CD14-positive monocyte (primary cell): ENCODE measurements at regions not wholly inside any gene's neighbourhood (a gene's known extent, or its start where the extent isn't known, plus 50 kb on each side); places are given as distances from the start of the nearest gene placed in this dataset.

ENCODE experiments used
- DNase-seq, 3 donors: peaks; one replicate each; pipeline ENCODE4 v3.0.0-alpha.2; 2011 to 2022
- H2AFZ ChIP-seq: 2 replicates; pipeline ENCODE4 v1.6.0; 2012; ENCODE audit warnings: mild to moderate bottlenecking, low read depth, low read length, inconsistent platforms; ENCODE audit not compliant: insufficient read depth, poor library complexity, severe bottlenecking
- H3K27ac ChIP-seq, 2 donors: 1 replicate in 1 of 2; 2 replicates in 1 of 2; pipeline ENCODE4 v1.5.1; 2012 to 2013; ENCODE audit warnings: low read length in 2 of 2, control low read depth in 1 of 2, inconsistent platforms in 1 of 2, low read depth in 1 of 2, mild to moderate bottlenecking in 1 of 2
- H3K27me3 ChIP-seq, 2 donors: one replicate each; pipeline versions ENCODE4 v1.6.0 to v1.6.1; 2011 to 2013; ENCODE audit warnings: low read length in 2 of 2; ENCODE audit not compliant: control insufficient read depth in 2 of 2, insufficient read depth in 2 of 2
- H3K36me3 ChIP-seq, 2 donors: replicated peaks in 1 of 2; 1 replicate in 1 of 2; 2 replicates in 1 of 2; pipeline versions ENCODE4 v1.5.1 to v1.6.1; 2012 to 2013; ENCODE audit warnings: low read length in 2 of 2, control low read depth in 1 of 2, inconsistent platforms in 1 of 2, mild to moderate bottlenecking in 1 of 2; ENCODE audit not compliant: insufficient read depth in 2 of 2, control insufficient read depth in 1 of 2
- H3K4me1 ChIP-seq, 2 donors: 1 replicate in 1 of 2; 2 replicates in 1 of 2; pipeline versions ENCODE4 v1.5.1 to v1.6.1; 2012 to 2013; ENCODE audit warnings: low read length in 2 of 2, control low read depth in 1 of 2, inconsistent platforms in 1 of 2, mild to moderate bottlenecking in 1 of 2, moderate library complexity in 1 of 2; ENCODE audit not compliant: insufficient read depth in 2 of 2, control insufficient read depth in 1 of 2
- H3K4me2 ChIP-seq: replicated peaks from 2 replicates; pipeline ENCODE3; 2012; ENCODE audit warnings: low read length, moderate library complexity, mild to moderate bottlenecking; ENCODE audit not compliant: poor library complexity, severe bottlenecking; ENCODE audit errors: extremely low read depth
- H3K4me3 ChIP-seq, 3 experiments: fragments of 200-600 bp in 1 of 3; sonication (generic) in 1 of 3; replicated peaks in 1 of 3; 1 replicate in 2 of 3; 2 replicates in 1 of 3; pipeline ENCODE4 v1.5.1; 2011 to 2013; ENCODE audit warnings: low read length in 3 of 3, mild to moderate bottlenecking in 3 of 3, control low read depth in 2 of 3, low read depth in 2 of 3, inconsistent platforms in 1 of 3, moderate library complexity in 1 of 3
- H3K79me2 ChIP-seq: 2 replicates; pipeline ENCODE4 v1.6.0; 2012; ENCODE audit warnings: mild to moderate bottlenecking, control low read depth, inconsistent platforms, low read length, moderate library complexity; ENCODE audit not compliant: insufficient read depth
- H3K9ac ChIP-seq: 2 replicates; pipeline ENCODE4 v1.6.0; 2017; ENCODE audit warnings: low read length, mild to moderate bottlenecking; ENCODE audit not compliant: insufficient read depth, poor library complexity, severe bottlenecking
- H3K9me3 ChIP-seq, 2 donors: replicated peaks in 1 of 2; 1 replicate in 1 of 2; 2 replicates in 1 of 2; pipeline versions ENCODE4 v1.5.1 to v1.6.1; 2012 to 2013; ENCODE audit warnings: low read length in 2 of 2, control low read depth in 1 of 2; ENCODE audit not compliant: control insufficient read depth in 1 of 2, insufficient read depth in 1 of 2
- H4K20me1 ChIP-seq: 2 replicates; pipeline ENCODE4 v1.6.0; 2012; ENCODE audit warnings: mild to moderate bottlenecking, low read length, control low read depth, moderate library complexity; ENCODE audit not compliant: insufficient read depth
- H3K27ac Mint-ChIP-seq, 7 donors: one replicate each; pipeline ENCODE4 v1.8.0; 2020; ENCODE audit warnings: mild to moderate bottlenecking in 7 of 7, mixed read lengths in 7 of 7, moderate library complexity in 6 of 7, inconsistent platforms in 2 of 7
- H3K27me3 Mint-ChIP-seq, 3 donors: one replicate each; pipeline ENCODE4 v1.8.0; 2021 to 2022; ENCODE audit warnings: low read depth in 3 of 3, mild to moderate bottlenecking in 3 of 3, mixed read lengths in 3 of 3, moderate library complexity in 3 of 3, inconsistent platforms in 1 of 3
- H3K36me3 Mint-ChIP-seq, 2 donors: one replicate each; pipeline ENCODE4 v1.8.0; 2020; ENCODE audit warnings: mixed read lengths in 2 of 2, inconsistent platforms in 1 of 2, mild to moderate bottlenecking in 1 of 2
- H3K4me1 Mint-ChIP-seq: one replicate; pipeline ENCODE4 v1.8.0; 2020; ENCODE audit warnings: mild to moderate bottlenecking, mixed read lengths
- H3K4me3 Mint-ChIP-seq, 2 donors: one replicate each; pipeline ENCODE4 v1.8.0; 2020; ENCODE audit warnings: mild to moderate bottlenecking in 2 of 2, mixed read lengths in 2 of 2, moderate library complexity in 1 of 2
- H3K9me3 Mint-ChIP-seq, 7 donors: one replicate each; pipeline ENCODE4 v1.8.0; 2020 to 2022; ENCODE audit warnings: mixed read lengths in 7 of 7, mild to moderate bottlenecking in 6 of 7, moderate library complexity in 6 of 7, inconsistent platforms in 2 of 7
- CTCF ChIP-seq: fragments of 200-600 bp; IDR thresholded peaks from one replicate; pipeline ENCODE4 v1.8.0; 2022; ENCODE audit warnings: antibody characterized with exemption, mild to moderate bottlenecking
- WGBS: methylation state at CpG from one replicate; pipeline ENCODE4 v1.1.5; 2013; ENCODE audit warnings: missing lambda C conversion rate; ENCODE audit not compliant: insufficient coverage; 5-methylcytosine and 5-hydroxymethylcytosine counted together
- intact Hi-C, 2 donors: fragments of 100-400 bp; cut with micrococcal nuclease; formaldehyde crosslinking; loops; one replicate each; pipeline versions ENCODE4 v1.15.0 to v1.15.1; 2023

DNA sequence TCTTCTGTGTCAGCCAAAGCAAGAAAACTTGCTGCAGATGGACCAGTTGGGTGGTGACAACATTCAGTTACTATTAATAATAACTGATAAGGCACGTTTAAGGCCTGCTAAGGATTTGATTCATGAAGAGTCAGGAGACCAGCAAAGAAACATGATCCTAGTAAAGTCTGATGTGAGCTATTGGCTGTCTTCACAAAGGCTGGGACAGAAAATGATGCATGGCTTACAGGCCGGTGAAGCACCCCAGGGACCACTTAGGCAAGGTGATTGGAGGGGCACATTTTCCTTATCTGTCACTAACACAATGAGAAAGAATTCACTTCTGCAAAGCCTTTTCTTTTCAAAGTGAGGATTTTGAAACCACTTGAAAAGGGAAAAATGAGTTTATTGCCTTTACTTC lies 65.4 kb upstream of the TRPC3 start:
- H3K9me3 Mint-ChIP-seq = peaks cover 3 to 16% (median 8%) of the 10 kb centered on the region in 7 donors
- H3K36me3 Mint-ChIP-seq = no peaks in the 10 kb centered on the region
- intact Hi-C loops = no loop called here
- H3K4me1 Mint-ChIP-seq = no peaks in the 10 kb centered on the region
- Histone ChIP-seq H2AFZ (no peak overlapping the region), H3K4me2 (no peak overlapping the region), H3K36me3 (no peaks in the 10 kb centered on the region), H3K4me3 (no peak overlapping the region), H4K20me1 (no peaks in the 10 kb centered on the region), H3K79me2 (no peaks in the 10 kb centered on the region), H3K9ac (no peak overlapping the region), H3K9me3 (no peaks in the 10 kb centered on the region), H3K27ac (no peak overlapping the region), H3K27me3 (no peaks in the 10 kb centered on the region), H3K4me1 (no peaks in the 10 kb centered on the region)
- no peak for DNase-seq
- H3K27ac Mint-ChIP-seq = no peak overlapping the region
- no CpG with 5 or more reads among the region's 2 CpGs for WGBS
- no peak for TF ChIP-seq CTCF
- H3K4me3 Mint-ChIP-seq = no peak overlapping the region
- H3K27me3 Mint-ChIP-seq = peaks cover 0 to 6% (median 0%) of the 10 kb centered on the region in 3 donors

DNA sequence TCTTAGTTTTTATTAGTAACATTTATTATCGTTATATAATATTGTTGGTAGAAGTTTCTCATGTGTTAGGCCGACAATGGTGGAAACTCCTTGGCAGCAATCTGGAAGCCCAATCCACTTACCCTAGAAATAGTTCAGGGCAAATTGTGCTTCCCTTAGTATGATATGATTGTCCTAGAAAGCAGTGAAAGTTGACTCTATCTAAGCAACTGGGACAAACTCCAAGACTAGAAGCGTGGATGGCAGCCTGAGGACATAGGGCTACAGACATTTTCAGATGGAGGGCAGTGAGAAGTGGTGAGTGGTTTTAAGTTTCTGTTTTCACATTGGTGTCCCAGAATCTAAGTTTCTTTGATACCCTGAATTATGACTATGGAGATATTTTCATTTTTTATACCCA lies 63.3 kb upstream of the TRPC3 start:
- Histone ChIP-seq H3K27ac (no peak overlapping the region), H3K4me1 (no peaks in the 10 kb centered on the region), H3K9ac (no peak overlapping the region), H3K27me3 (no peaks in the 10 kb centered on the region), H3K4me3 (no peak overlapping the region), H3K9me3 (no peaks in the 10 kb centered on the region), H3K36me3 (no peaks in the 10 kb centered on the region), H2AFZ (no peak overlapping the region), H4K20me1 (no peaks in the 10 kb centered on the region), H3K4me2 (no peak overlapping the region), H3K79me2 (no peaks in the 10 kb centered on the region)
- Mint-ChIP-seq H3K36me3 (no peaks in the 10 kb centered on the region), H3K4me1 (no peaks in the 10 kb centered on the region), H3K27me3 (peaks cover 0 to 2% (median 0%) of the 10 kb centered on the region in 3 donors), H3K27ac (no peak overlapping the region), H3K9me3 (peaks cover 0 to 9% (median 3%) of the 10 kb centered on the region in 7 donors), H3K4me3 (no peak overlapping the region)
- no peak for TF ChIP-seq CTCF
- intact Hi-C loops = no loop called here
- no CpG with 5 or more reads among the region's 3 CpGs for WGBS
- no peak for DNase-seq
